Sciatic nerve (tissue), 2 donors: ENCODE measurements at regions not wholly inside any gene's neighbourhood (a gene's known extent, or its start where the extent isn't known, plus 50 kb on each side); places are given as distances from the start of the nearest gene placed in this dataset.

Source experiments
- ATAC-seq: fragments of 200-7000 bp; cut with Tn5 transposase; one replicate; pipeline ENCODE4 v1.9.1; 2020; ENCODE audit warnings: mild to moderate bottlenecking, moderate library complexity
- DNase-seq: peaks from one replicate; pipeline ENCODE4 v3.0.0-alpha.2; 2020; ENCODE audit warnings: low spot score
- intact Hi-C: fragments of 100-400 bp; cut with DNase I; formaldehyde crosslinking; loops from one replicate; pipeline ENCODE4 v1.14.2; 2022
- donor health status: DM: no; HTN: no; CAD: no.
- donor health status: DM: no; HTN: no; CAD: no.

- ATAC-seq, result no peak
- no peak for DNase-seq
- intact Hi-C loops, result no loop called here
Measured at GRCh38 chr4:14452764-14453163, 549.5 kb upstream of the CPEB2 start.

- intact Hi-C loops, result no loop called here
- ATAC-seq (no peak), DNase-seq (no peak)
Measured at GRCh38 chr4:14458463-14458862, 543.8 kb upstream of the CPEB2 start.

- intact Hi-C loops, result no loop called here
- no peak for DNase-seq
- ATAC-seq, result no peak
Measured at GRCh38 chr4:14465057-14465456, 537.2 kb upstream of the CPEB2 start.

GRCh38 chr4:14465507-14465906 lies 536.8 kb upstream of the CPEB2 start:
- intact Hi-C loops, result no loop called here
- DNase-seq (no peak), ATAC-seq (no peak)

- intact Hi-C loops, result no loop called here
- ATAC-seq (no peak), DNase-seq (no peak)
Measured at GRCh38 chr4:14478504-14478903, 523.8 kb upstream of the CPEB2 start.

GRCh38 chr4:14496408-14496807 lies 505.9 kb upstream of the CPEB2 start:
- intact Hi-C loops, result no loop called here
- DNase-seq (no peak), ATAC-seq (no peak)

GRCh38 chr4:14496969-14497368 lies 505.3 kb upstream of the CPEB2 start:
- no peak for ATAC-seq
- DNase-seq, result no peak
- intact Hi-C loops, result no loop called here

GRCh38 chr4:14504162-14504561 lies 498.1 kb upstream of the CPEB2 start:
- no peak for ATAC-seq
- intact Hi-C loops, result no loop called here

GRCh38 chr4:14513471-14513870 lies 488.8 kb upstream of the CPEB2 start:
- DNase-seq, result no peak
- intact Hi-C loops, result no loop called here
- ATAC-seq, result no peak

More at GRCh38 chr4:14504162-14504561, 498.1 kb upstream of the CPEB2 start:
- DNase-seq, result no peak

- DNase-seq, result no peak
- intact Hi-C loops, result no loop called here
- no peak for ATAC-seq
Measured at GRCh38 chr4:14515556-14515955, 486.7 kb upstream of the CPEB2 start.

GRCh38 chr4:14518136-14518535 lies 484.1 kb upstream of the CPEB2 start:
- ATAC-seq, result no peak
- intact Hi-C loops, result no loop called here
- DNase-seq, result no peak

- intact Hi-C loops, result no loop called here
- no peak for DNase-seq
- ATAC-seq, result no peak
Measured at GRCh38 chr4:14520171-14520570, 482.1 kb upstream of the CPEB2 start.

- DNase-seq, result no peak
- intact Hi-C loops, result no loop called here
- no peak for ATAC-seq
Measured at GRCh38 chr4:14524276-14524675, 478.0 kb upstream of the CPEB2 start.

- intact Hi-C loops, result no loop called here
- no peak for DNase-seq
- ATAC-seq, result no peak
Measured at GRCh38 chr4:14528918-14529317, 473.4 kb upstream of the CPEB2 start.

GRCh38 chr4:14529653-14530052 lies 472.6 kb upstream of the CPEB2 start:
- intact Hi-C loops, result no loop called here
- ATAC-seq (no peak), DNase-seq (no peak)

GRCh38 chr4:14532436-14532835 lies 469.8 kb upstream of the CPEB2 start:
- ATAC-seq, result no peak
- intact Hi-C loops, result loop anchor here (2.0 kb wide), 1 partner anchor 548 kb away; no protein-coding TSS in a partner anchor
- no peak for DNase-seq

- intact Hi-C loops, result no loop called here
- DNase-seq, result no peak
- ATAC-seq, result no peak
Measured at GRCh38 chr4:14539246-14539645, 463.0 kb upstream of the CPEB2 start.

- ATAC-seq (no peak), DNase-seq (no peak)
- intact Hi-C loops, result no loop called here
Measured at GRCh38 chr4:14545163-14545562, 457.1 kb upstream of the CPEB2 start.

- DNase-seq (no peak), ATAC-seq (no peak)
Measured at GRCh38 chr4:14545807-14546206, 456.5 kb upstream of the CPEB2 start.

GRCh38 chr4:14552119-14552518 lies 450.2 kb upstream of the CPEB2 start:
- ATAC-seq (no peak), DNase-seq (no peak)
- intact Hi-C loops, result no loop called here

More at GRCh38 chr4:14545807-14546206, 456.5 kb upstream of the CPEB2 start:
- intact Hi-C loops, result no loop called here

GRCh38 chr4:14559646-14560045 lies 442.6 kb upstream of the CPEB2 start:
- no peak for ATAC-seq
- intact Hi-C loops, result no loop called here
- DNase-seq, result no peak

GRCh38 chr4:14560577-14560976 lies 441.7 kb upstream of the CPEB2 start:
- intact Hi-C loops, result no loop called here
- no peak for DNase-seq

More at GRCh38 chr4:14560577-14560976, 441.7 kb upstream of the CPEB2 start:
- ATAC-seq, result no peak
